ENCODE measurements at regions not wholly inside any gene's neighbourhood (a gene's known extent, or its start where the extent isn't known, plus 50 kb on each side); places are given as distances from the start of the nearest gene placed in this dataset.

DNA sequence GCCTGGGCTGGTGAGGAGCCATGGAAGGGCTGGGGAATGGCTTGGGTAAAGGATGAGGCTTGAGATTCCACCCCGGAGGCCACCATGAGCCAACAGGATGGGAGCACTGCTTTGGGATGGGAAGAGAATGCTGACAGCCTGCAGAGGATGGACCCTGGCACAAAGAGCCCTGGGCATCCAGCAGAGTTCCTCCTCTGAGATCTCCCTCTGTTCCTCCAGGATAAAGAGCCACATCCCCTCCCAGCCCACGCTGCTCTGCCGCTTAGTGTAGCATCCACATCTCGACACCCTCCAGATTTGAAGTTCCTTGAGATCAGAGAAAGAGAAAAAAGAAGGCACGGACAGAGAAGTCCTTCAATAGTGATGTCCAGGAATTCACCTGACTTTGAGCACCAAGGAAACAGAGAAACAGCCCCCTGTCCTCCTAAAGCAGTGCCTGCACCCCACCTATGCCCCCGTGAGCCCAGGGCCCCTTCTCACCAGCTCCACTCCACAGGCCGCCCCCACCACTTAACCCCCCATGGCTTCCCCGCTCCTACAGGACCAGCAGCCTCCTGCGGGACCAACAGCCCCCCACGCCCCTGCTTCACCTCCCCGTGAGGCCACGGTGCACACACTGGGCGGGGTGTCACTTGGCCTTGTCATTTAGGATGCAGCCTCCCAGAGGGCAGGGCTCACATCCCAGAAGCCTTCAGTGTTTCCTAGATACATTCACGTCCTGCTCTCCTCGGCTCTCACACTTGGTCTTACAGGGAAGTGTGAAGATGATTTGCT, 180.5 kb downstream of the SHANK2 start:
- no peaks in the 10 kb centered on the region for H3K4me1 ChIP-seq (ENCODE audit: control insufficient read depth in 2 of 2, insufficient read depth in 2 of 2, low read length in 2 of 2)

DNA sequence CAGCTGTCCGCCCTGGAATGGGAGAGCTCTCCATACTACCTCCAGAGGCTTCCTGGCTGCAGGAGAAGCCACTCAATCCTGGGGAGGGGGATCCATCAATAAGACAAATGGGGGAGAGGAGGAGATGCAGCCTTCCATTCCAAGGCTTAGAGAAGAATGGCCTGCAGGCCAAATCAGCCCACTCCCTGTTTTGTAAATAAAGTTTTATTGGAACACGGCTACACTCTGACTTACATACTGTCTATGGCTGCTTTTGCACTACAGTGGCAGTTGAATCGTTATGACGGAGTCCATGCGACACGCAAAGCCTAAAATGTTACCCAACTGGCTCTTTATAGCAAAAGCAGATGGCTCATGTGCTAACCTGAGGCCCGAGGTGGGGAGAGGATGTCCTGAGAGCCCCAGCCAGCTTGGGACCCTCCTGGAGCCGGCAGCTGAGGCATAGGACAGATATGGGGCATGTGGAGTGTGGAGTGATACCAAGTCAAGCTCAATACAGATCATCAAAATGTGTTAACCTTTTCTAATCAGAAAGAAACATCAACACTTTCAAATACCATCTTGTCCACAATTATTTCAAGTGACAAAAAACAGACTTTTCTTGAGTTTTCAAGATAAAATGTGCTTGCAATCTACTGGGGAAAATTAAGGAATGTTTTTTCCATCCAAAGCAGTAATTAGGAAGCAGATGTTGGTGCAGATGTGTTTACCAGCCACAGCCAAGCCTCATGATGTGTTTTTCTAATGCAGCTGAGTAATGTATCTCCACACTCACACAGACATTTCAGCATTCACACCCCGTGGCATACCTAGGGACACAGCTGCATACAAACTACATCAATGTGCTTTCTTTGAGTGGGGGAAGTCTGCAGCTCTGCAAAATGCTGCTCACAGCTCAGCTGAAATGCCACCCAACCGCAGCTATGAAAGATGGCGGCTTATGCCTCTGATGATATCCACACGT, 181.6 kb downstream of the SHANK2 start:
- Histone ChIP-seq H3K9me3 (ENCODE audit: control insufficient read depth in 2 of 2, insufficient read depth in 1 of 2, low read length in 1 of 2) (no peaks in the 10 kb centered on the region), H3K4me3 (ENCODE audit: low read length in 2 of 2) (no peak overlapping the region), H3K36me3 (ENCODE audit: control insufficient read depth in 2 of 2, insufficient read depth in 2 of 2, low read length in 1 of 2) (no peaks in the 10 kb centered on the region), H3K4me1 (ENCODE audit: control insufficient read depth in 2 of 2, insufficient read depth in 2 of 2, low read length in 2 of 2) (no peaks in the 10 kb centered on the region), H3K27me3 (ENCODE audit: control insufficient read depth in 2 of 2, insufficient read depth in 1 of 2, low read length in 1 of 2) (no peaks in the 10 kb centered on the region), H3K27ac (ENCODE audit: low read depth in 1 of 2, low read length in 1 of 2) (no peak overlapping the region)
- no peak for DNase-seq (ENCODE audit: low read depth in 6 of 9, low spot score in 9 of 9)
- 91% methylated on average over 12 of the region's 12 CpGs for WGBS

More for the DNA sequence above, 180.5 kb downstream of the SHANK2 start:
- Histone ChIP-seq H3K4me3 (ENCODE audit: low read length in 2 of 2) (no peak overlapping the region), H3K9me3 (ENCODE audit: control insufficient read depth in 2 of 2, insufficient read depth in 1 of 2, low read length in 1 of 2) (no peaks in the 10 kb centered on the region), H3K27ac (ENCODE audit: low read depth in 1 of 2, low read length in 1 of 2) (no peak overlapping the region), H3K36me3 (ENCODE audit: control insufficient read depth in 2 of 2, insufficient read depth in 2 of 2, low read length in 1 of 2) (no peaks in the 10 kb centered on the region), H3K27me3 (ENCODE audit: control insufficient read depth in 2 of 2, insufficient read depth in 1 of 2, low read length in 1 of 2) (no peaks in the 10 kb centered on the region)
- DNase-seq (ENCODE audit: low read depth in 6 of 9, low spot score in 9 of 9): no peak
- 83% methylated on average over 15 of the region's 15 CpGs for WGBS

DNA sequence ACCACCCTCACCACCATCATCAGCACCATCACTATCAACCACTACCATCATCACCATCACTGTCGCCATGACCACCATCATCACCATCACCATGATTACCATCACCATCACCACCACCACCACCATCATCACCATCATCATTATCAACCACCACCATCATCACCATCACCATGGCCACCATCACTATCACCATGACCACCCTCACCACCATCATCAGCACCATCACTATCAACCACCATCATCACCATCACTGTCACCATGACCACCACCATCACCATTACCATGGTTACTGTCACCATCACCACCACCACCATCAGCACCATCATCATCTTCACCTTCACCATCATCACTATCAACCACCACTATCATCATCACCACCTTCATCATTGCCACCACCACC, 183.4 kb downstream of the SHANK2 start:
- no peak overlapping the region for H3K27ac ChIP-seq (ENCODE audit: low read depth in 1 of 2, low read length in 1 of 2)
- WGBS: 100% methylated on average over 1 of the region's 1 CpG
- H3K9me3 ChIP-seq (ENCODE audit: control insufficient read depth in 2 of 2, insufficient read depth in 1 of 2, low read length in 1 of 2): peaks cover 0 to 1% of the 10 kb centered on the region in 2 donors
- no peak for DNase-seq (ENCODE audit: low read depth in 6 of 9, low spot score in 9 of 9)
- H3K4me3 ChIP-seq (ENCODE audit: low read length in 2 of 2): no peak overlapping the region
- H3K4me1 ChIP-seq (ENCODE audit: control insufficient read depth in 2 of 2, insufficient read depth in 2 of 2, low read length in 2 of 2): no peaks in the 10 kb centered on the region
- no peaks in the 10 kb centered on the region for H3K27me3 ChIP-seq (ENCODE audit: control insufficient read depth in 2 of 2, insufficient read depth in 1 of 2, low read length in 1 of 2)
- no peaks in the 10 kb centered on the region for H3K36me3 ChIP-seq (ENCODE audit: control insufficient read depth in 2 of 2, insufficient read depth in 2 of 2, low read length in 1 of 2)

DNA sequence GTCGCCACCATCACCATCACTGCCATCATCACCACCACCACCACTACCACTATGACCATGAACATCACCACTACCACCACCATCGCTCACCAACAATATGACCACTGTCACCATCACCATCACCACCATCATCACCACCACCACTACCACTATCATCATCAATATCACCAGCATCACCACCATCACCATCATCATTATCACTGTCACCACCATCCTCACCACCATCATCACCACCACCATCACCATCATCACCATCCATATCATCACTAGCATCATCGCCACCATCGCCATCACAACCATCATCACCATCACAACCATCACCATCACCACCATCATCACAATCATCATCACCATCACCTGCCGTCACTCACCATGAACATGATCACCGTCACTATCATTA, 184.6 kb downstream of the SHANK2 start:
- Histone ChIP-seq H3K27me3 (ENCODE audit: control insufficient read depth in 2 of 2, insufficient read depth in 1 of 2, low read length in 1 of 2) (no peaks in the 10 kb centered on the region), H3K36me3 (ENCODE audit: control insufficient read depth in 2 of 2, insufficient read depth in 2 of 2, low read length in 1 of 2) (no peaks in the 10 kb centered on the region), H3K4me1 (ENCODE audit: control insufficient read depth in 2 of 2, insufficient read depth in 2 of 2, low read length in 2 of 2) (no peaks in the 10 kb centered on the region), H3K27ac (ENCODE audit: low read depth in 1 of 2, low read length in 1 of 2) (no peak overlapping the region), H3K4me3 (ENCODE audit: low read length in 2 of 2) (no peak overlapping the region), H3K9me3 (ENCODE audit: control insufficient read depth in 2 of 2, insufficient read depth in 1 of 2, low read length in 1 of 2) (peaks cover 0 to 1% of the 10 kb centered on the region in 2 donors)
- 97% methylated on average over 6 of the region's 6 CpGs for WGBS
- no peak for DNase-seq (ENCODE audit: low read depth in 6 of 9, low spot score in 9 of 9)

DNA sequence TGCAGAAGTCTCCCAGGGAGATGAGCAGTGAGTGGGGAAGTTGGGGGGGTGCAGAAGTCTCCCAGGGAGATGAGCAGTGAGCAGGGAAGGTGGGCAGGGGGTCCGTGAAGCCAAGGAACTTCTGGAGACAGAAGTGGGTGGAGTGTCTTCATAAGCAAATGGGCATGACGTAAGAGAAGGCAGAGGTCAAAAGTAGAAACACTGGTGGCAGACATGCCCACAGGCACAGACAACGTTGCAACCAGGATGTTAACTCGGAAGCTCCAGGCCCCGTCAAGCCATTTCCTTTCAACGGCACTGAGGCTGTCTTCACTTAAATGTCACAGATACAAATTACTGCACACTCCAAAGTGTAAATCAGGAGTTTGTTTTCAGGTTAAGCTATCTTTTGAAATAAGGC, 186.1 kb downstream of the SHANK2 start:
- peaks cover 0 to 1% of the 10 kb centered on the region in 2 donors for H3K9me3 ChIP-seq (ENCODE audit: control insufficient read depth in 2 of 2, insufficient read depth in 1 of 2, low read length in 1 of 2)
- WGBS: 43% methylated on average over 6 of the region's 6 CpGs

DNA sequence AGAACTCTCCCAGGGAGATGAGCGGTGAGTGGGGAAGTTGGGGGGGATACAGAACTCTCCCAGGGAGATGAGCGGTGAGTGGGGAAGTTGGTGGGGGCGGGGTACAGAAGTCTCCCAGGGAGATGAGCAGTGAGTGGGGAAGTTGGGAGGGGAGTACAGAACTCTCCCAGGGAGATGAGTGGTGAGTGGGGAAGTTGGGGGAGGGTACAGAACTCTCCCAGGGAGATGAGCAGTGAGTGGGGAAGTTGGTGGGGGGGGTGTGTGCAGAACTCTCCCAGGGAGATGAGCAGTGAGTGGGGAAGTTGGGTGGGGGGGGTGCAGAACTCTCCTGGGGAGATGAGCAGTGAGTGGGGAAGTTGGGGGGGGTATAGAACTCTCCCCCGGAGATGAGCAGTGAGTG, 186.5 kb downstream of the SHANK2 start:
- Histone ChIP-seq H3K4me1 (ENCODE audit: control insufficient read depth in 2 of 2, insufficient read depth in 2 of 2, low read length in 2 of 2) (no peaks in the 10 kb centered on the region), H3K27me3 (ENCODE audit: control insufficient read depth in 2 of 2, insufficient read depth in 1 of 2, low read length in 1 of 2) (no peaks in the 10 kb centered on the region), H3K36me3 (ENCODE audit: control insufficient read depth in 2 of 2, insufficient read depth in 2 of 2, low read length in 1 of 2) (no peaks in the 10 kb centered on the region), H3K27ac (ENCODE audit: low read depth in 1 of 2, low read length in 1 of 2) (no peak overlapping the region), H3K4me3 (ENCODE audit: low read length in 2 of 2) (no peak overlapping the region), H3K9me3 (ENCODE audit: control insufficient read depth in 2 of 2, insufficient read depth in 1 of 2, low read length in 1 of 2) (peaks cover 0 to 1% of the 10 kb centered on the region in 2 donors)
- 28% methylated on average over 3 of the region's 4 CpGs for WGBS
- no peak for DNase-seq (ENCODE audit: low read depth in 6 of 9, low spot score in 9 of 9)

More for the DNA sequence above, 186.1 kb downstream of the SHANK2 start:
- H3K27me3 ChIP-seq (ENCODE audit: control insufficient read depth in 2 of 2, insufficient read depth in 1 of 2, low read length in 1 of 2): no peaks in the 10 kb centered on the region
- H3K4me3 ChIP-seq (ENCODE audit: low read length in 2 of 2): no peak overlapping the region
- no peaks in the 10 kb centered on the region for H3K4me1 ChIP-seq (ENCODE audit: control insufficient read depth in 2 of 2, insufficient read depth in 2 of 2, low read length in 2 of 2)
- no peak for DNase-seq (ENCODE audit: low read depth in 6 of 9, low spot score in 9 of 9)
- H3K27ac ChIP-seq (ENCODE audit: low read depth in 1 of 2, low read length in 1 of 2): no peak overlapping the region
- H3K36me3 ChIP-seq (ENCODE audit: control insufficient read depth in 2 of 2, insufficient read depth in 2 of 2, low read length in 1 of 2): no peaks in the 10 kb centered on the region

DNA sequence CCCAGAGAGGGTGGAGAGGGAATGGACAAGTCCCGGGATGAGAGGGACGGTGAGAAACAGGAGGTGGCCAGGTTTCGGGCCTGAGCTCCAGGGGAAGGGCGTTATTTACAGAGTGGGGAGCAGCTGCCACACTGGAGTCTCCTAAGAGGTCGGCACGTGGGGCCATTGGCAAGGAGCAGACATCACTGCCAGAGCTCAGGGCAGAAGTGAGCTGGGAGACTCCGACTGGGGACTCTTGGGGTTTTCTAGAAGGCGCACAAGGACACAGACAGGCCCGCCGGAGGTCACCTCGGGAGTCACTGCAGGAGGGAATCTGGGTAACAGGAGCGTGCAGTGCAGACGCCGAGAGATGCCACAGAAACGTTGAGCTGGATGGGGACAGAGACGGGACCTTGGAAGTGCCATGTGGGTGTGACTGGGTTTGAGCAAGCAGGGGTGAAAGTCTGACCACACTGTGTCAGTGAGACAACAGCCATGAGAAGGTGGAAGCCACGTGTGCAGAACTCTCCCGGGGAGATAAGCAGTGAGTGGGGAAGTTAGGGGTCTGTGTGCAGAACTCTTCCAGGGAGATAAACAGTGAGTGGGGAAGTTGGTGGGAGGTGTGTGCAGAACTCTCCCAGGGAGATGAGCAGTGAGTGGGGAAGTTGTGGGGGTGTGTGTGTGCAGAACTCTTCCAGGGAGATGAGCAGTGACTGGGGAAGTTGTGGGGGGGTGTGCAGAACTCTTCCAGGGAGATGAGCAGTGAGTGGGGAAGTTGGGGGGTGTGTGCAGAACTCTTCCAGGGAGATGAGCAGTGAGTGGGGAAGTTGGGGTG, 187.5 kb downstream of the SHANK2 start:
- no peaks in the 10 kb centered on the region for H3K36me3 ChIP-seq (ENCODE audit: control insufficient read depth in 2 of 2, insufficient read depth in 2 of 2, low read length in 1 of 2)
- no peaks in the 10 kb centered on the region for H3K27me3 ChIP-seq (ENCODE audit: control insufficient read depth in 2 of 2, insufficient read depth in 1 of 2, low read length in 1 of 2)
- 60% methylated on average over 18 of the region's 18 CpGs for WGBS
- no peak overlapping the region for H3K27ac ChIP-seq (ENCODE audit: low read depth in 1 of 2, low read length in 1 of 2)
- no peaks in the 10 kb centered on the region for H3K4me1 ChIP-seq (ENCODE audit: control insufficient read depth in 2 of 2, insufficient read depth in 2 of 2, low read length in 2 of 2)
- peaks cover 0 to 1% of the 10 kb centered on the region in 2 donors for H3K9me3 ChIP-seq (ENCODE audit: control insufficient read depth in 2 of 2, insufficient read depth in 1 of 2, low read length in 1 of 2)
- DNase-seq (ENCODE audit: low read depth in 6 of 9, low spot score in 9 of 9): no peak
- no peak overlapping the region for H3K4me3 ChIP-seq (ENCODE audit: low read length in 2 of 2)

DNA sequence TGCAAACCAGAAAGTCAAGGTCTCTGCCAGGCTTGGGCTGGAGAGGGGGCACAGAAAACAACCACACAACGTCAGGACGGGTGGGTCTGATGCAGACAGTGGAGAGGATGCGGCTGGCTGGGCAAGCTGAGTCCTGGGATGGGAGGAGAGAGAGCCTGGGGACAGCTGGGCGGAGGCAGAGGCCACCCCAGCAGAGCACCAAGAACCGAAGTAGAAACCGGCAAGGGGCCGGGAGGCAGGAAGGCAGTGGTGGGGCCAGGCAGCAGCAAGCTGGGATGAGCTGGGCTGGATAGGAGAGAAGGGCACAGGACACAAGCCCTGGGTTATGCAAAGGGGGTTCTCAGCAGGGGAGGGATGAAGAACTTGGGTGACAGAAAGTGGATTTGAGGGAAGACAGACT, 188.2 kb downstream of the SHANK2 start:
- Histone ChIP-seq H3K36me3 (ENCODE audit: control insufficient read depth in 2 of 2, insufficient read depth in 2 of 2, low read length in 1 of 2) (no peaks in the 10 kb centered on the region), H3K4me3 (ENCODE audit: low read length in 2 of 2) (no peak overlapping the region), H3K4me1 (ENCODE audit: control insufficient read depth in 2 of 2, insufficient read depth in 2 of 2, low read length in 2 of 2) (no peaks in the 10 kb centered on the region), H3K9me3 (ENCODE audit: control insufficient read depth in 2 of 2, insufficient read depth in 1 of 2, low read length in 1 of 2) (peaks cover 0 to 1% of the 10 kb centered on the region in 2 donors), H3K27me3 (ENCODE audit: control insufficient read depth in 2 of 2, insufficient read depth in 1 of 2, low read length in 1 of 2) (no peaks in the 10 kb centered on the region), H3K27ac (ENCODE audit: low read depth in 1 of 2, low read length in 1 of 2) (no peak overlapping the region)
- 83% methylated on average over 7 of the region's 7 CpGs for WGBS
- DNase-seq (ENCODE audit: low read depth in 6 of 9, low spot score in 9 of 9): no peak

Measured in thymus (tissue), 11 donors.